ENCODE measurements at regions not wholly inside any gene's neighbourhood (a gene's known extent, or its start where the extent isn't known, plus 50 kb on each side); places are given as distances from the start of the nearest gene placed in this dataset.
"Not testable (repeated sequence)": the region's sequence is repeated elsewhere in the genome, so short reads cannot be mapped to it uniquely, and the experiment has no call there.

- DNase-seq = no peak
Observed at GRCh38 chr4:132709056-132709455, 440.0 kb upstream of the PCDH10 start.

DNA sequence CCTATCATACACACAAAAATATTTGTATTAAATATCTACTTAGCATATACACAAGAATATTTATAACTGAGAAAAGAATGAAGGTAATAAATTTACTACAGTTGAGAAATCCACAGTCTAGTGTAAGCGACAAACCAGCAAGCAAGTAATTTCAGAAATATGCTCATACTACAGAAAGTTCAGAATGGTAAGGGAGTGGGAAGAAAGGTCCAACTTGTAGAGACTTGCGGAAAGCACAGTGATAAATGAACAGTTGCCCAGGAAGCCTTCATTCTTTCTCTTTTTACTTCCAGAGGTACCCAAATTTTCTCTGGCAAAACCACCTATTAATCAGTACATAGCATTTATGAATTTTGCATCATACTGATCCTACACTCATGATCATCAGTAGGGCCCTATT lies 438.1 kb upstream of the PCDH10 start:
- no peak for DNase-seq

DNA sequence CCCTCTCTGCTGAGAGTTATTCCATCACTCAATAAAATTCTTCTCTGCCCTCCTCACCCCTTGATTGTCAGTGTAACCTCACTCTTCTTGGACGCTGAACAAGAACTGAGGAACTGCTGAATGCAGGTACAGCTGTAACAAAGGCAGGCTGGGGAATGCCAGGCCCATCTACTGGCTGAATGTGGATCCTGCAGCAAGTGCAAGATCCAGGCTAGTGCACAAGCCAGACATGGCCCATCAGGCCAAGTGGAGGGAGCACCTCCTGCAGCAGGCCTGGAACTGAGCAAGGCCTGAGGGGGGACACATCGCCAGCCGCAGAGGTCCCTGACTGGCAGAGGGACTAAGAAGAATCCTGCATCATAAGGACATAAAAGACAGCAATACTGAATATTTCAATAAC lies 411.8 kb upstream of the PCDH10 start:
- no peak for DNase-seq

GRCh38 chr4:132759199-132759780 lies 389.8 kb upstream of the PCDH10 start:
- no peak for DNase-seq

DNA sequence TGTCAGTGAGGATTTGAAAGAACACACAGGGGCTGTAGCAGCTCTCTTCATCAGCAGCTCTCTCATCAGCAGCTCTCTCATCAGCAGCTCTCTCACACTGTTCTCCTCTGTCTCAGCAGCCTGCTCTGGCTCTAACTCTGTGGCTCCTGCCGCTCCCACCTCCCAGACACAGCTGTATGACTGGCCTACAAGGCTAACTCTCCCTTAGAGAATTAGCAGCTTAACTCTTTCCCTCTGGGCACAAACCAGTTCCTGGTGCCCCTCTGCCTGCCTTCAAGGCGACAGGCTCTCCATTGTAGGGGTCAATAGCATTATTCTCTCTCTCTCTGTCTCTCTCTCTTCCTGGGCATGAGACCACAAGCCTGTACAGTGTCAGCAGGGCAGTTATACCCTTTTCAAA lies 385.6 kb upstream of the PCDH10 start:
- no peak for DNase-seq

DNA sequence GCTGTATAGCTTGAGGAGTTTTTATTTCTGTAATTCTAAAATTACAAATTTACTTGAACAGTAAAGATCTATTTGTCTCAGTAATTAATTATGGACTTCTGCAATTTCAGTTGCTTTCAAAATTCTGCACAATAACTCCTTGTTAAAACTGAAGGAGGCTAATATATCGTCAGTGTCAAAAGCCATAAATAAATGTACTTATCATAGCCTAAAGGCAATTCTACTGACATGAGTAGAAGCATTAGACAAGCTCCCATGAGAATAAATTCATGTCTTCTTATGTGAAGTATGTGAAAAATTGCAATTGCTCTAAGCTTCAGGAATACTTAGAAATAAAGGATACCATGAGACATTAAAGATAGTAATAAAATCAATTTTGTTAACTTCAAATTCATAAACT lies 381.2 kb upstream of the PCDH10 start:
- DNase-seq = no peak

DNA sequence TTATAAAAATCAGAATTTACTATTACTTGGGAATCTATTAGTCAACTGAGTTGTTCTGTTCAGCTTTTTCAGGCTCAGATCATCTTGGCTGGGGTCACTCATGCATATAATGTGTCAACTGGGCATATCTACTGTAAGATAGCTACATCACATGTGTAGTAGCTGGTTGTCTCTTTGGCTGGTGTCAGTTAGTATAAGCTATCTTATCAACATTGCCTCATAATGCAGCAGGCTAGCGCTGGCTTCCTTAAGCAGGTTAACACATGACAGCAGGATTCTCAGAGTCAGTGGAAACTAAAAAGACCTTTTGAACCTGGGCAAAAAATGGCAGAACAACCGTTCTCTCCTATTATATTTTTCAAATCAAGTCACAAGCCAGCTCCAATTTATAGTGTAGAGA lies 378.3 kb upstream of the PCDH10 start:
- no peak for DNase-seq

GRCh38 chr4:132792310-132792709 lies 356.8 kb upstream of the PCDH10 start:
- DNase-seq = no peak

- DNase-seq = no peak
Observed at GRCh38 chr4:132797856-132798255, 351.2 kb upstream of the PCDH10 start.

GRCh38 chr4:132809298-132810032 lies 339.6 kb upstream of the PCDH10 start:
- DNase-seq = no peak

- not testable (repeated sequence) for DNase-seq
Observed at GRCh38 chr4:132813061-132813460, 336.0 kb upstream of the PCDH10 start.

GRCh38 chr4:132818091-132818490 lies 331.0 kb upstream of the PCDH10 start:
- no peak for DNase-seq

DNA sequence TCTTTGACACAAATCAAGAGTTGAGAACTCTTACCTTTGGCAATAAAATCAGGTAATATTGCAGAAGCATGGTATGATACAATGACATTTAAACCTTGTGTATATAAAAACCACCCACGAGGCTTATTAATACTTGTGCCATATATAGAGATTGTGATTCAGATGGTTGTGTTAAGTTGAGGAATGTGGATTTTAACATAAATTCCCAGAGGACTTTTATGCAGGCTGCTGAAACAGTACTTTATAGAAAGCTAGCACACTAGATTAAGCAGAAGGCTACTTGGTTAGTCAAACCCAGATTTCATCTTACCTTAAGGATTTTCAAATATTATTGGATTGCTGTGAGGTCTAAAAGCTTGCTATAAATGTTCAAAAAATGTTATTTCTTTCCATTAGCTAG lies 325.7 kb upstream of the PCDH10 start:
- no peak for DNase-seq

DNA sequence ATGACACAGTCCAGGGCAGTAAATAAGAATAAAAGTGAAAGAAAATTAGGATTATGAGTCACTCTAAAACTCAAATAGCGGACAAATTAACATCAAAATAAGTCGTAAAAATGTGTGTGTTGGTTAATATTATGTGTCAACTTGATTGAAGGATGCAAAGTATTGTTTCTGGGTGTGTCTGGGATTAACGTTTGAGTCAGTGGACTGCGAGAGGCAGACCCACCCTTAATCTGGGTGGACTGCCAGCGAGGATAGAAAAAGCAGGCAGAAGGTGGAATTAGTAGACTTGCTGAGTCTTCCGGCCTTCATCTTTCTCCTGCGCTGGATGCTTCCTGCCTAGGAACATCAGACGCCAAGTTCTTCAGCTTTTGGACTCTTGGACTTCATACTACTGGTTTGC lies 324.3 kb upstream of the PCDH10 start:
- DNase-seq = no peak

GRCh38 chr4:132827522-132827921 lies 321.6 kb upstream of the PCDH10 start:
- DNase-seq = no peak

GRCh38 chr4:132838244-132838643 lies 310.9 kb upstream of the PCDH10 start:
- DNase-seq = no peak

DNA sequence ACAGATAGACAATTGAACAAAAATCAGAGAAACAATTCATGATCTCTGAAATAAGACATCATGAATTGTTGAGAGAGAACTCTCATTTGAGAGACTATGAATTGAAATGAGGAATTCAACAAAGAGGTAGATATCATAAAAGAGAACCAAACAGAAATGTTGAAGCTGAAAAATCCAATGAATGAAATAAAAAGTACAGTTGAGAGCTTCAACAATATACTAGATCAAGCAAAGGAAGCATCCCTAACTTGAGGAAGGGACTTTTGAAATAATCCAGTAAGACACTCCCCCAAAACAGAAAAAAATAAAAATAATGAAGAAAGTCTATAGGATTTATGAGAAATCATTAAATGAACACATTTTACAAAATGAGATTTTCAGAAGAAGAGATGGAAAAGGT lies 310.0 kb upstream of the PCDH10 start:
- no peak for DNase-seq

DNA sequence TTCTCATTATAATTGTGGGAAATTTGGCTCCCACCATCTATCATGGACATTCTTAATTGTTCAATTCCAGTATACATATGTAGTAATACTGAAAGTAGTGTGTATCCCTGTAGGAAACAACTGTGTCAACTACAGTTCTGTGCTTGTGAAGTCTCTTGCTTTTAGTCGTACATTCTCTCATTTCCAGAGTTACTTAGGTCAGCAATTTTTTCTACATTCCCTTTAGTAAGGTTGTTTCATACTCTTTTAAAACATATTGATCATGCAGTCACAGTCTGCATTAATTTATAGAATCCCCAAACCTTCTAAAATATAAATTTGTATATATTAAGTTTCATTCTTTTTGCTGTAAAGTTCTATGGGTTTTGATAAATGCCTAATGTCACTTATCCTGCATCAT lies 289.2 kb upstream of the PCDH10 start:
- no peak for DNase-seq

- no peak for DNase-seq
Observed at GRCh38 chr4:132860976-132861375, 288.1 kb upstream of the PCDH10 start.

- DNase-seq = no peak
Observed at GRCh38 chr4:132863619-132864018, 285.5 kb upstream of the PCDH10 start.

DNA sequence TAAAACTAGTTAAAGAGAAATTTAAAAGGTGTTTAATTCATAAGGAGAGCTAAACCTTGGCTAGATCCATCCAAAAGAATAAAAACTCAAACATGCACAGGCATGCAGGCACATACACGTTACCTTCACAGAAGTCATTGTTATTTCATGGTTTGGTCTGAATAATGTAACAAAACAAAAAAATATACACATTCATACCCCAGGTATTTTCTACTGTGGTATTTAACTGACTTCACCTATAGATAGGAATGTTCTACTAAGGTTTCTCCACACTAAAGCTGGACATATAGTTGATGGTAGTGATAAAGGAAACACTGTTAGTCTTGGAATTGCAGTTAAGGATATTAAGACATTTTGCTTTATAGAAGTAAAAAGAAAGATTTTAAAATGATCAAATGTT lies 283.6 kb upstream of the PCDH10 start:
- no peak for DNase-seq

DNA sequence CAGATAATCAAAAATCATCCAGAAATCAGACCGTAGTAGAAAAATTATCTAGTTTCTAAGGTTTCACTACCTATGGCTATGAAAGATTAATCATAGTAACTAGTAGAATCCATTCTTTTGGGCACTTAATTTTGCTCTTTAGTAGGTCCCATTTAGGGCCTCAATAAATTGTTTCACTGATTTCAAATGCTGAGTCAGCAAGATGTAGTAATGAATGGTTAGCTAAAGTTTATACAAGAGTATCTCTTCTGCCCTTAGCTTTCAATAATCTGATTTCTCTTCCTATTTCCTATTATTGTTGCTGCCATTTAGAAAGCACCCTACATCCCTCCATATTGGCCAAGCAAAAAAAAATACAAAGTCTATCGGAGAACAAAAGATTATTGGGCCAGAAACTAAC lies 283.2 kb upstream of the PCDH10 start:
- no peak for DNase-seq

- no peak for DNase-seq
Observed at GRCh38 chr4:132866616-132867015, 282.5 kb upstream of the PCDH10 start.

DNA sequence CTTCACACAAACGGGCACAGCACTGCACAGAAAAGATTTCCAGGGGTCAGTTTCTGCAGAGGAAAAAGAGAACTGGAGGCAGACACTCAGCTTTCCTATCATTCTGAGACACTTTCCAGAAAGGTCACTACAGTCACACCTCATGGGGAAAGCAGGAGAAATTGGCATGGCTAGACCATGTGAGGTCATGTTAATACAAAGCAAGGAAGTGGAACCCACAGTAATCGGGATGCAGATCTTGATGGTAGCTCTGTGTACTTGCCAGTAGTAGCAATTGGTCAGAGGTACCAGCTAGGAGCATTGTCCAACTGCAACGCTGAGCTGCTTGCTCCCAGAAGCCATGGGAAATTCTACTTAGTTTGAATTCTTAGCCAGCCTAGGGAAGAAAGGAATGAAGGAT lies 255.3 kb upstream of the PCDH10 start:
- no peak for DNase-seq

- no peak for DNase-seq
Observed at GRCh38 chr4:132901224-132901623, 247.9 kb upstream of the PCDH10 start.
